ENCODE measurements at regions not wholly inside any gene's neighbourhood (a gene's known extent, or its start where the extent isn't known, plus 50 kb on each side); places are given as distances from the start of the nearest gene placed in this dataset.

- WGBS (ENCODE audit: extremely low coverage, insufficient read length, low lambda C conversion rate) = no CpG with 5 or more reads among the region's 6 CpGs
- no peak for DNase-seq
- Histone ChIP-seq H3K79me2 (ENCODE audit: insufficient read depth, low read length) (no peaks in the 10 kb centered on the region), H3K4me1 (ENCODE audit: insufficient read depth, low read length) (no peaks in the 10 kb centered on the region), H3K4me2 (ENCODE audit: insufficient read depth, insufficient read length, low read length) (no peak overlapping the region), H2AFZ (ENCODE audit: low read length) (no peak overlapping the region), H2BK120ac (ENCODE audit: low read depth, low read length, poor library complexity, severe bottlenecking) (no peak overlapping the region), H2BK15ac (ENCODE audit: low read depth, low read length) (no peak overlapping the region), H3K14ac (ENCODE audit: insufficient read depth, low read length) (no peak overlapping the region), H3K27ac (ENCODE audit: insufficient read length, low read depth, low read length) (no peak overlapping the region), H3T11ph (ENCODE audit: low read length) (no peak overlapping the region), H4K91ac (ENCODE audit: insufficient read length, low read depth, low read length) (no peak overlapping the region), H4K5ac (ENCODE audit: insufficient read length, low read depth, low read length) (no peak overlapping the region), H3K79me1 (ENCODE audit: insufficient read depth, low read depth, low read length, poor library complexity, severe bottlenecking) (no peaks in the 10 kb centered on the region), H3K18ac (ENCODE audit: insufficient read length, low read depth, low read length) (no peak overlapping the region), H2BK5ac (ENCODE audit: insufficient read length, low read length) (no peak overlapping the region), H4K20me1 (ENCODE audit: control insufficient read depth, insufficient read depth, insufficient read length) (no peaks in the 10 kb centered on the region), H2AK5ac (ENCODE audit: insufficient read length, low read length) (no peak overlapping the region), H4K8ac (replicated peaks; ENCODE audit: insufficient read length, low read depth, low read length) (no peak overlapping the region), H3K23me2 (ENCODE audit: insufficient read length, low read depth, low read length, poor library complexity, severe bottlenecking) (no peaks in the 10 kb centered on the region), H2BK12ac (ENCODE audit: insufficient read length, low read depth, low read length) (no peak overlapping the region), H3K23ac (ENCODE audit: insufficient read length, low read depth, low read length) (no peak overlapping the region), H3K56ac (ENCODE audit: insufficient read length, low read depth, low read length) (no peak overlapping the region), H3K9me3 (ENCODE audit: control insufficient read depth, low read depth, low read length) (no peaks in the 10 kb centered on the region), H3K9ac (ENCODE audit: extremely low read depth, insufficient read length, low read length) (no peak overlapping the region), H3K27me3 (ENCODE audit: insufficient read depth, low read length) (no peaks in the 10 kb centered on the region), H3K4ac (ENCODE audit: low read depth, low read length) (no peak overlapping the region), H2BK20ac (ENCODE audit: low read depth, low read length, poor library complexity, severe bottlenecking) (no peak overlapping the region)
- Mint-ChIP-seq H3K27me3 (ENCODE audit: low read depth) (no peaks in the 10 kb centered on the region), H3K4me3 (no peak overlapping the region), H3K4me1 (no peaks in the 10 kb centered on the region; a peak in 3 of 4 replicates), H3K9me3 (peaks cover 13 to 17% of the 10 kb centered on the region in 2 experiments), H3K27ac (no peak overlapping the region), H3K36me3 (ENCODE audit: insufficient read depth in 1 of 3, low read depth in 3 of 3) (peaks cover 3 to 16% (median 9%) of the 10 kb centered on the region in 3 experiments; a peak in 6 of 7 replicates)
- TF ChIP-seq CTCF (conservative IDR thresholded peaks at IDR 0.05) = no peak
Observed at GRCh38 chr6:48233063-48233462, 122.1 kb upstream of the PTCHD4 start.

All from H9 (cell line).